COLO668 (cell line): ENCODE measurements at regions not wholly inside any gene's neighbourhood (a gene's known extent, or its start where the extent isn't known, plus 50 kb on each side); places are given as distances from the start of the nearest gene placed in this dataset.

ENCODE experiments used
- DNase-seq: peaks from one replicate; lab custom pipeline; 2025; ENCODE audit not compliant: unreplicated experiment; lab: John Stamatoyannopoulos, UW

DNA sequence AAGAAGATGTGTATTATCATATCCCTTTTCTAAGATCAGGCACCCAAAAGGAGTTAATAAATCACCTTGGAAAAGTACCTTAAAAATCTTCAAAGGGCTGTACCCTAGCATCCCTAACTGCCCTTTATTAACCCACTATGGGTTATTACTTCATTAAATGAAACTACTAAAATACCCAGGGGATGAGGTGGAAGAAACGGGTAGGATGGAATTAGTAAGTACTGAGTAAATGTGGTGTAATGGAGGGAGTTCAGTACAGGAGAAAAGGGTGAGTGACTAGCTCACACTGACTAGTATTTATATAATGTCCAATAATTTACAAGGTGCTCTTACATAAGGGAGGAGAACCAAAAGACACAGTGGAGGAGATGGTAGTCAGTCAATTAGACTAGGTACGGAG, 51.0 kb upstream of the RASGEF1B start:
- DNase-seq: no peak

DNA sequence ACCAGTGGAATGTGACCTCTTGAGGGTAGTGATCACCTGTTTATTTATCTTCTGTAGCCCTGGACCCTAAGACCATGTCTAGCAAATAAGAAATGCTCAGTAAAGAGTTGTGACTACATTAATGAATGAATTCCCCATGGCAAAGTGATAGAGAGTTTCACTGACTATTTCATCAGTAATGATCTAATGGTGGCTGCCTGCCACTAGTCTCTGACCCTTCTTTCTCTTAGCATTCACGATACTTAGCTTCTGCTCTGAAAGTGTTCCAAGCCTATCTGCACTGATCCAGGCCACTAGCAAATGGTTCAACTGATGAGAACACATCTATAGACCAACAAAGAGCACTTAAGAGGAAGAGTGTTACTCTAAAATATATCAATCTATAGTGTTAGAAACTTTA, 50.0 kb upstream of the RASGEF1B start:
- no peak for DNase-seq
